ENCODE measurements at regions not wholly inside any gene's neighbourhood (a gene's known extent, or its start where the extent isn't known, plus 50 kb on each side); places are given as distances from the start of the nearest gene placed in this dataset.

DNA sequence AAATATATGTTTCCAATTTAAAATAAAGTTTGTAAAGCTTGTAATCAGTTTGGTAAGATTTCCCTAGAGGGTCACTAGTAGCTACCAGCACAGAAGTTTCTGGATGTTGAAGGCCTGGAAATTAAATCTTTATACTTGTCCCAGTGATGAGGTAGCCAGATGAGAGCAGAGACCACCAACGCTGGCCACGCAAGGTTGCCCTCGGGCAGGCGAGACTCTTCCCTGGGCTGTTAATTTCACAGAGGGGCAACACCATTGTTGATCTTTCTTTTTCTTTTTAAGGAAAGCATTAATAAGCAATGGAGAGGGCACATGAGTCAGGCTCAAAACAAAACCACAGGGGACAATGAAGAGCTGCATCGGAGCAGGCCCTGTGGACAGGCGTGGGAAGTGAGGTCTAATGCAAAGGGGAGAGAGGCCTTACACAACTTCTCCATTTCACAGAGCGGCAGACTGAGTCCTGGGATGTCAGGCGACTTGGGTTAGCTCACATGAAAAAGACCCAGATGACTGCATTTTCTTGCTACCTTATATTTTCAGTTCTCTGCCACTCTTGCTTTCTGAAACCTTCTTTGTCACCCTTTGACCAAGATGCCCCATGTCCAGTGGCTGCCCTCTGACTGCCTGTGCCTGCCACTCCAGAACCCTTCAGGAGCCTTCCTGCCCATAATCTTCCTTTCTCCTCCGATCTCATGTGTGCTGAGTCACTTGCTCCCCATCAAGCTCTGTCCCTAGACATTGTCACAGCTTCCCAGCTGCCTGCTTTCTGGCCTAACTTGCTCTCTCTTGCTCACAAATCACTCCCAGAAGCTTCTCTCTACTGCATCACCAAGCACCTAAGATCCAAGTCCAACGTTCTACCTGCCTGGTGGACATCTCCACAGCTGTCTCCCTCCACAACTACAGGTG is 107.7 kb upstream of the CDYL start:
- H3K36me3 ChIP-seq = no peaks in the 10 kb centered on the region
- H3K9me3 ChIP-seq (ENCODE audit: severe bottlenecking) = peaks cover 2% of the 10 kb centered on the region
- peaks cover 93% of the 10 kb centered on the region for H3K27me3 ChIP-seq (ENCODE audit: insufficient read depth, low read depth, severe bottlenecking)
- no peak for DNase-seq
- H3K27ac ChIP-seq = no peak overlapping the region
- TF ChIP-seq, protein P1, sequence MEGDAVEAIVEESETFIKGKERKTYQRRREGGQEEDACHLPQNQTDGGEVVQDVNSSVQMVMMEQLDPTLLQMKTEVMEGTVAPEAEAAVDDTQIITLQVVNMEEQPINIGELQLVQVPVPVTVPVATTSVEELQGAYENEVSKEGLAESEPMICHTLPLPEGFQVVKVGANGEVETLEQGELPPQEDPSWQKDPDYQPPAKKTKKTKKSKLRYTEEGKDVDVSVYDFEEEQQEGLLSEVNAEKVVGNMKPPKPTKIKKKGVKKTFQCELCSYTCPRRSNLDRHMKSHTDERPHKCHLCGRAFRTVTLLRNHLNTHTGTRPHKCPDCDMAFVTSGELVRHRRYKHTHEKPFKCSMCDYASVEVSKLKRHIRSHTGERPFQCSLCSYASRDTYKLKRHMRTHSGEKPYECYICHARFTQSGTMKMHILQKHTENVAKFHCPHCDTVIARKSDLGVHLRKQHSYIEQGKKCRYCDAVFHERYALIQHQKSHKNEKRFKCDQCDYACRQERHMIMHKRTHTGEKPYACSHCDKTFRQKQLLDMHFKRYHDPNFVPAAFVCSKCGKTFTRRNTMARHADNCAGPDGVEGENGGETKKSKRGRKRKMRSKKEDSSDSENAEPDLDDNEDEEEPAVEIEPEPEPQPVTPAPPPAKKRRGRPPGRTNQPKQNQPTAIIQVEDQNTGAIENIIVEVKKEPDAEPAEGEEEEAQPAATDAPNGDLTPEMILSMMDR (IDR thresholded peaks at IDR 0.05; ENCODE audit: low read depth, low read length) = no peak
- no peak overlapping the region for H3K4me3 ChIP-seq (ENCODE audit: low read depth, low read length)

DNA sequence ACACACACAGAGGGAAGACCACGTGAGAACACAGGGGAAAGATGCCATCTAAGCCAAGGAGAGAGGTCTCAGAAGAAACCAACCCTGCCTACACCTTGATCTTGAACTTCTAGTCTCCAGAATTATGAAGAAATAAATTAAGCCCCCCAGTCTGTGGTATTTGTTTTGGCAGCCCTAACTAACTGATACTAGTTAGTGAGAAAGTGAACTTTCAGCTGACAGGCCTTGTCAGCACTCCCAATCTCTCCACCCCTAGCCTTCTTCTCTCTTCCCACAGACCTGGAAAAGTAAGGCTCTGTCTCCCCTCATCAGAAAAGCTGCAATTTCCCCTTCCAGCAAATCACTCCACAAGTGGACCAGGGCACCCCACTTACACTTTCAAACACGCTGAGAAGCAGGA is 108.6 kb upstream of the CDYL start:
- TF ChIP-seq, protein P1 (IDR thresholded peaks at IDR 0.05; ENCODE audit: low read depth, low read length) = no peak

DNA sequence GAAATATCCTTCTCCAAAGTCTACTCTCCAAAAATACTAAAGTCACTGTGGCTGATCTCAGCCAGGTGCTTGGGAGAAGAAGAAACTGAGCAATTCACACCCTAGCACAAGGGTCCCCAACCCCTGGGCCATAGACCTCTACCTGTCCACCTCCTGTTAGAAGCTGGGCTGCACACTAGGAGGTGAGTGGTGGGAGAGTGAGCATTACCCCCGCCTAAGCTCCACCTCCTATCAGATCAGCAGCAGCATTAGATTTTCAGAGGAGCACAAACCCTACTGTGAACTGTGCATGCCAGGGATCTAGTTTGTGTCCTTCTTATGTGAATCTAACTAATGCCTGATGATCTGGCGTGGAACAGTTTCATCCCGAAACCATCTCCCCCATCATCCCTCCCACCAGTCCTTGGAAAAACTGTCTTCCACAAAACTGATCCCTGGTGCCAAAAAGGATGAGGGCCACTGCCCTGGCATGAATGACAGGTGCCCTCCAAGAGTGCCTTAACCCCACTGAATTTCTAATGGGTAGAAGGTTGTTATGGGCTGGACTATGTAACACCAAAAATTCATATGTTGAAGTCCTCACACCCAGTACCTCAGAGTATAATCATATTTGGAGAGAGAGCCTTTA is 109.2 kb upstream of the CDYL start:
- TF ChIP-seq, protein P1 (IDR thresholded peaks at IDR 0.05; ENCODE audit: low read depth, low read length) = no peak
- Histone ChIP-seq H3K27me3 (ENCODE audit: insufficient read depth, low read depth, severe bottlenecking) (peaks cover 92% of the 10 kb centered on the region), H3K4me3 (ENCODE audit: low read depth, low read length) (no peak overlapping the region), H3K27ac (no peak overlapping the region), H3K36me3 (no peaks in the 10 kb centered on the region), H3K9me3 (ENCODE audit: severe bottlenecking) (peaks cover 2% of the 10 kb centered on the region)
- DNase-seq = no peak

More for the DNA sequence above, 108.6 kb upstream of the CDYL start:
- Histone ChIP-seq H3K4me3 (ENCODE audit: low read depth, low read length) (no peak overlapping the region), H3K27ac (no peak overlapping the region), H3K36me3 (no peaks in the 10 kb centered on the region), H3K27me3 (ENCODE audit: insufficient read depth, low read depth, severe bottlenecking) (peaks cover 94% of the 10 kb centered on the region), H3K9me3 (ENCODE audit: severe bottlenecking) (peaks cover 2% of the 10 kb centered on the region)
- DNase-seq = no peak

DNA sequence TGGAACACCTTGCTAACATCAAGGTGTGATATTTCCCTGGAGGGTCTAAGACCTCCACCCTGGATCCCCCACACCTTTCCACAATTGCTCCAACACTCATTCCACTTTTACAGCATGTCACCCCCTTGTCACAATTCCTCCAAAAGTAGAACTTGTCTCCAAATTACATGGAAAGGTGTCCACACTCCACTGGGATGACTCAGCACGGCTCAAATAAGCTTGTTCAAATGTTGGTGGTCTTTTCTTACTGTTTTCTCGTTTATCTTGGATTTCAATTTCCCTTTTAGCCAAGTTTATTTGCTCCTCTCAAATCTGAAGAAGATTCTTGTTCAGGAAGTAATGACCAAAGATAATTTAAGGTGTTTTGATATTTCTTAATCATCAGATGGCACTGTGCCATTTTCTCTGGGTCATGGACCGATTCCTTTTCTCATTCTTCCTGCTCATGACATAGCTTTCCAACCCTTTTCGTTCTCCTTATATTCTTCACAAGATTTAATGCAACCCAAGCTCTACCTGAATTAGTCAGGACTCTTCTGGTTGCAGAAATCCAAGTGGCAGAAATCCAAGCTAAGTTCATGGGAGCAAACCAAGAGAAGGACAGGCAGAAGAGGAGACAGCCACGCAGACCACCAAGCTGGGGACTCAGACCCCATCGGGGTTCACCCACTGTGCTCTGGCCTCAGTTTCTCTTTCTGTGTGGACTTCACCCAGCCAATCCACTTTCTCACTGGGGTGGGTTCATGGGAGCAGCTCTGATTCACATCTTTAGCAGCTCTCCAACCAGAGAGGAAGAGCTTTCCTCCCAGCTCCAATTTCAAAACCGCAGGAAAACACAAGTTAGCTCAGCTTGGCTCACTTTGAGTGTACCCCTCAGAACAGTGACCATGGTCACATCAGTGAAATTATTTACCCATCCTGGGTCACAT is 110.5 kb upstream of the CDYL start:
- Histone ChIP-seq H3K27ac (no peak overlapping the region), H3K27me3 (ENCODE audit: insufficient read depth, low read depth, severe bottlenecking) (peaks cover 94% of the 10 kb centered on the region)
- no peak for DNase-seq

DNA sequence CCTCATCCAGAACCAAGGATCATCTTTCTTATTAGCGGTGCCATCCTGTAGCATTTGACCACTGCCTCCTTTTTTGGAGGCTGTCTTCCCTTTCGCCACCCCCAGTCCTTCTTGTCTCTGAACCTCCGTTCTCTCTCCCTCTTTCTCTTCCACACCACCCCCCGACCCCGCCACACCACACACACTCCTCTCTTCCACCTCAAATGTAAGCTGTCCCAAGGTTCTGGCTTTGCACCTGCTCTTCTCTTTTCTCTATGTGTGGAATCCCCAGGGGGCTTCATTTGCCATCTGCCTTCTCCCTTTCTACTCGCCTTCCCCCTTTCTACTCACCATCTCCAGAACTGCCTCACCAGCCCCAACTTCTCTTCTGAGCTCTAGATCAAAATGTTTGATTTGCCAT is 111.3 kb upstream of the CDYL start:
- peaks cover 91% of the 10 kb centered on the region for H3K27me3 ChIP-seq (ENCODE audit: insufficient read depth, low read depth, severe bottlenecking)
- H3K9me3 ChIP-seq (ENCODE audit: severe bottlenecking) = peaks cover 2% of the 10 kb centered on the region
- no peak overlapping the region for H3K4me3 ChIP-seq (ENCODE audit: low read depth, low read length)
- no peaks in the 10 kb centered on the region for H3K36me3 ChIP-seq
- no peak for DNase-seq
- no peak overlapping the region for H3K27ac ChIP-seq
- TF ChIP-seq, protein P1 (IDR thresholded peaks at IDR 0.05; ENCODE audit: low read depth, low read length) = no peak

More for the DNA sequence above, 110.5 kb upstream of the CDYL start:
- Histone ChIP-seq H3K36me3 (no peaks in the 10 kb centered on the region), H3K4me3 (ENCODE audit: low read depth, low read length) (no peak overlapping the region), H3K9me3 (ENCODE audit: severe bottlenecking) (peaks cover 2% of the 10 kb centered on the region)
- TF ChIP-seq, protein P1 (IDR thresholded peaks at IDR 0.05; ENCODE audit: low read depth, low read length) = no peak

Measured in WERI-Rb-1 (cell line).